Colon (tissue), 2 donors: ENCODE measurements at regions not wholly inside any gene's neighbourhood (a gene's known extent, or its start where the extent isn't known, plus 50 kb on each side); places are given as distances from the start of the nearest gene placed in this dataset.

Source experiments
- FAIRE-seq: peaks from 2 replicates; lab custom pipeline; 2012; peaks lifted over from hg19 to GRCh38; lab: Jason Lieb, UNC
- donor health status: control.
- donor health status: control.

DNA sequence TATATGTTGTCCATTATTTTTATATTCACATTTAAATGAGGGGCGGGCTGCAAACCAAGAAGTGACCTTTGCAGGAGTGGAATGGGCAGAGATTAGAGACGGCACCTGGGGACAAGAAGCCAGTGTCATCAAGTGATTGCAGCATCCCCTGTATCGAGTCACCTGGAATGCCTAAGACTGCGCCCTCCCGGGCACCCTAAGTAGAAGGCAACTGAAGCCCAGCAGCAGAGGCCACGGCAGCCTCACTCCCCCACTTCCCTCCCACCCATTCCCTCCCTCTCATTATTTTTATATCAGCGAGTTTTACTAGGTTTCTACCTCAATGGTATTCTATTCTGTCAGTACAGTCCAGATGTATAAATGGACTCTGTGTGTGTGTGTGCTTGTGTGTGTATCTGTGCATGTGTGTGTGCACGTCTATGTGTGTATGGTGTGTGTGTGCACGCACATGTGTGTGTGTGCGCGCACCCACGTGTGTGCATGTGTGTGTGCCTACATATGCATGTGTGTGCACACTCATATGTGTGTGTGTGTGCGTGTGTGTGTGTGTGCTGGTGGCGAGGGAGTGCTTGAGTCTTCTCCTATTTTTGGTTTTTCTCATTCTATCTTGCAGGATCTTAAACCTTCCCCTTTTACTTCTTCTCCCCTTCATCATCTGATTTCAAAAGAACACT, 106.8 kb upstream of the SLC66A3 start:
- no peak for FAIRE-seq

DNA sequence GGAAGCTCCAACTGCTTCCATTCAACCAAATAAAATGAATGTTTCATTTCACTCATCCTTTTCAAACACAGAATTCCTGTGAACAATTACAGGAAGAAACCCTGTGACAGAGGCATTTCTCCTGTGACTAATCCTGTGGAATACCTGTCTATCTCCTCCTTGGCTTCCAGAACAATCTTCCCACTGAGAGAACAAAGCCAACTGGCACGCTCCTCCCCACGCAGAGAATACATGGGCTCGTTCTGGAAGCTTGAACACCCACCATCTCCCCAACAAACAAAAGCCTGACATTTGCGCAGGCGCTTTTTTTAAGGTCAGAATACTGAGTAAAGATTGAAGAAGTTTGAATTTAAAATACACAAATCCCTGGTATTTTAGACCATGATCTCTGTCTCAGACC, 104.7 kb upstream of the SLC66A3 start:
- FAIRE-seq = no peak

DNA sequence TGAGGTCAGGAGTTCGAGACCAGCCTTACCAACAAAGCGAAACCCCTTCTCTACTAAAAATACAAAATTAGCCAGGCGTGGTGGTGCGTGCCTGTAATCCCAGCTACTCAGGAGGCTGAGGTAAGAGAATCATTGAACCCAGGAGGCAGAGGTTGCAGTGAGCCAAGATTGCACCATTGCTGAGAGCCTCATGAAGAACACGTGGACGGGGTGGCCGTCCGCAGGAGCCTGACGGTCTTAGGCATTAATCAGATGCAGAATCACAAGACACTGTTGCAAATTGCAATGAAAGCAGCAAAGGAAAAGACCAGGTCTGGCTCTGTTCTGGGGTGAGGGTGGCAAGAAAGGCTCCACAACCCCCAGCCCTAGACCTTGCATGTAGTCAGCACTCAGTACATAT, 104.0 kb upstream of the SLC66A3 start:
- FAIRE-seq = no peak

DNA sequence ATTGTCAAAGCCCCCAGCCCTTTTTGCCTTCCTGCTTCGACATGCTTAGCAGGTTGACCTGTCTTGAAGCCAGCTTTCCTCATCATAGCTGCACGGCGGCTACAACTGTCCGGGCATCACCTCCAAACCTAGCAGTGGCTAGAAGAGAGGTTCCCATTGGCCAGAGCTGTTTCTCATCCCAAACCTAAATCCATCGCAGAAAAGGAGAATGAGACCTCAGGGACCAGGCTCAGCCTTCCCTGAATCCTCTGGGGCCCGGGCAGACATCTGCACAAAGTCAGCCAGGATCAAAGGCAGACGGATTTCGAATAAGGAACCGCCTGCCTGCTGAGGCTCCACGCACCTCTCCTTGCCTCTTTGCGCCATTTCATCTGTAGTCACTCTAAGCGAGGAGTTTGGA, 101.7 kb upstream of the SLC66A3 start:
- no peak for FAIRE-seq

DNA sequence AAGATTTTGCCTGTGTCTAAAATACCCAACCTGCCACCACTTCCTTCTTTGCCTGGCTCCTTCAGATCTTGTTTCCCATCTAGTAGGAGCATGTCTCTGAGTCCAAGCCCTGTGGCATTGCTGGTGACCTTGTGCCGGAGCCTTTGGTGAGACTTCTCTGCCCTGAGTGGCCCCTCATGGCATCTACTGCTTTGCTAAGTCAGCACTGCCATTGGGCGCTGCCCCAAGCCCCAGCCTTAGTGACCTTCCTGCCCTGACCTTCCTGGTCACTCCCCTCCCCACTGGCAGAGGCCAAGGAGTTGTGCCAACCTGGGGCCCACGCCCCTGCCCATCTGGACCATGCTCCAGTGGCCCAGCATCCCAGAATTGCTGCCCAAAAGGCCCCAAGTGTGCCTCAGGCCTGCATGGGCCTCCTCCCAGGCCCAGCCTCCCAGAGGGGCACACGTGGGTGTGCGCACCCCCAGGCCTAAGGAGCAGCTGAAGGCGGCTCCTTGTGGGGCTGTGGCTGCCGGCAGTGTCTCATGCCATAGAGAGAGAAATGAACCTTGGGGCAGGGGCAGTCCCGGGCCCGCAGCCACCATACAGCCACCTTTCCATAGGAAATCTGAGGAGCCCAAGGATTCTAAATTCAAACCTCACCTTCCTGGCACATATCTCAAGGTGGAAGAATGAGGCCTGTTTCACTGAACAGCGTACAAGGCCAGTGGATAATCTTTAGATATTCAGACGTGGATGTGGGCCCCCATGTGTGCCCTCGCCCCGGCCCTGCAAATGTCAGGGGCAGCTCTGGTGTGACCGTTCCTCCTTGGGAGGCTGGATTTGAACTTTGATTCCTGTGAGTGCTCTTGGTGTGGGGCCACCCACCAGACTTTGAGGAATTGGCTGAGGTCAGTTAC, 100.2 kb upstream of the SLC66A3 start:
- FAIRE-seq = no peak

DNA sequence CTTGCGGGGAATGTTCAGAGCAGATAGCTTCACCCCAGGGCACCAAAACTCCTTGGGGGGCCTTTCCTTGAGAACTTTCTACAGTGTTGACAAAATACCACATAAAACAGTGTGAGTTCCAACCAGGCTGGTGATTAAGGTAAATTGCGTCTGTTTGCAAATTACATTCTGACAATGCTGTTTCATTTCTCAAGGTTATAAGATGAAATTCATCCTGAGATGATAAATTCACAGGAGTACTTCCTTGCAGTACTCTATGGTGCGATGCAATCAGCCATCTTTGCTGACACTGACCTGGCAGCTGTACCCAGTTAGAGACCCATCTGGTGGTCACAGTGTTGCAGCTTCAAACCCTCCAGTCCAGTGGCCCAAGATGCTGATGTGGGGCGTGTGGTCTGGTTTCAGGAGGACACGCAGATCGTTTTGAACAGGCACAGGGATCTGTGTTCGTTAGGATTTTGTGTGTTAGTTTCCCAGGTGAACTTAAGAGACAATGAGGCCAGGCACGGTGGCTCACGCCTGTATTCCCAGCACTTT, 99.5 kb upstream of the SLC66A3 start:
- FAIRE-seq = no peak

DNA sequence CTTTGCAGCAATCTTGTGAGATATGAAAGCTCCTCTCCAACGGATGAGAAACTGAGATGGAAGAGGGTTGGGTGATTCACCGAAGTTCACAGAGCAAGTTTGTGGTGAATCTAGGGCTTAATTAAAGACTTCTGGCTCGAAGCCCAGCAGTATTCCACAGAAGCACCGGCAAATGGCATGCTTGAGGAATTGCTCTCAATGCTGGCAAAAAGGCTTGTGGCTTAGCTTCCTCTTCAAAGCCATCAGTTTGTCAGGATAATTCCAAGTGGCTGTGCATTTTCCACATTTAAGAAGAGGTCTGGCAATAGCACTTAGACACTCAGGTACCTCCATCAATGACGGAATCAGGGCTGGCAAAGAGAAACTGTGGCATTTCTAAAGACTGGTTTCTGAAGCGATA, 98.7 kb upstream of the SLC66A3 start:
- FAIRE-seq = no peak

DNA sequence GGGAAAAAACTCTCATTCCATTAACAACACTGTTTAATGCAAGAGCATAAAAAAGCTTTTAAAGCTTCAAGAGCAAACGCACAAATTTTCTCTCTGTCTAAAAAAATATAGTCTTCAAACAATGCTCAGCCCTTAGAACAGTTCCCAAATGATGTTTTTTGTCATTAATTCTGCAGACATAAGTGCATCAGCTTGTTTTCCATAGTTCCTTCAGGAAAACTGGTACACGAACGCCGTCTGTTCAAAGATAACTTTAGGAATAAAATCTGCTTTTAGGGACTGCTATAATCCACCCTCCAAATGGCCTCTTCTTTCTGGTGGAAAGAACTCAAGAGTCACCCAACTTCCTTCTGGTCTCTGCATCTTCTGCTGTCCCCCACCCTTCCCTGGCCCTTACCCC, 98.2 kb upstream of the SLC66A3 start:
- FAIRE-seq = no peak

DNA sequence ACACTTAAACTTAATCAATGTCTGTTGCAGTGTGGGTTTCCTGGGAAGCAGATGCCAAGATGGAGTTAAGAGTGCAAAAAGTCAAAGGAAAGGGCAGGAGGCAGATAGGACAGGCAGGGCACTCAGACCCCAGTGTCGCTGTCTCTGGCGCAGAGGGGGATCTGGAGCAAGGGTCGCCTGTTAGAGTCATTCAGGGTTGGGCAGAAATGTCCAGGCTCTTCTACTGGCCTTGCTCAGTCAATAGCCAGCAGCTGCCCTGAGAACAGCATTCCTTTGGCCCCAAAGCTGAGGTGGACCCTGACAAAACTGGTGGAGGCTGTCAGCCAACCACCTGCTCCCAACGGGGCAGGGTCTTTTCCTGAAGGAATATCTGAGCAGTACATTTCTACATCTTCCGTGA, 97.1 kb upstream of the SLC66A3 start:
- no peak for FAIRE-seq

DNA sequence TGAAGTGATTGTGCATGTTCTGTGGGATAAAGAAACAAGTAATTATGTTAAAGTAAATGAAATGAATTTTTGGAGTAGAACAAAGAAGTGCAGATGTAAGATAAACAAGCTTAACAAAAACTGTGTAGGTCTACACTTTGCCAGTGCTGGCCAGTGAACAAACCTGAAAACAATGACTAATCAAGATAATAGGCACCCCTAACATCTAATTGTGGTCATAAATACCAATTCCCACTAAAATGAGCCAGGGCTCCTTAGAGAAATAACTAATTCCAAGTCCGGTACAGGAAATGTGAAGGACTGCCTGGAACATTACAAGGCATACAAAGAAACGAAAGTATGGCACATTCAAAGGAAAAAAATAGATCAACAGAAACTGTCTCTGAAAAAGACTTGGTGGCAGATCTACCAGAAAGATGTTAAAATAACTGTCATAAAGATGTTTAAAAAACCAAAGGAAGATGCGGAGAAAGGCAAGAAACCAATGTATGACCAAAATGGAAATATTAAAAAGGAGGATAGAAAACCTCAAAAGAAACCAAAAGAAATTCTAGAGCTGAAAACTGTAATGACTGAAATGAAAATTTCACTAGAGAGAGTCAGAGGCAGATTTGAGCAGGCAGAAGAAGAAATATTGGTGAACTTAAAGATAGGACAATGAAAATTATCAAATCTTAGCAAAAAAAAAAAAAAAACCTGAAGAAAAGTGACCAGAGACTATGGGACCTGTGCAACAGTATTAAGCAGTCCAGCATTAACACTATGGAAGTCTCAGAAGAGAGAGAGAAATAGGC, 94.7 kb upstream of the SLC66A3 start:
- FAIRE-seq = no peak

DNA sequence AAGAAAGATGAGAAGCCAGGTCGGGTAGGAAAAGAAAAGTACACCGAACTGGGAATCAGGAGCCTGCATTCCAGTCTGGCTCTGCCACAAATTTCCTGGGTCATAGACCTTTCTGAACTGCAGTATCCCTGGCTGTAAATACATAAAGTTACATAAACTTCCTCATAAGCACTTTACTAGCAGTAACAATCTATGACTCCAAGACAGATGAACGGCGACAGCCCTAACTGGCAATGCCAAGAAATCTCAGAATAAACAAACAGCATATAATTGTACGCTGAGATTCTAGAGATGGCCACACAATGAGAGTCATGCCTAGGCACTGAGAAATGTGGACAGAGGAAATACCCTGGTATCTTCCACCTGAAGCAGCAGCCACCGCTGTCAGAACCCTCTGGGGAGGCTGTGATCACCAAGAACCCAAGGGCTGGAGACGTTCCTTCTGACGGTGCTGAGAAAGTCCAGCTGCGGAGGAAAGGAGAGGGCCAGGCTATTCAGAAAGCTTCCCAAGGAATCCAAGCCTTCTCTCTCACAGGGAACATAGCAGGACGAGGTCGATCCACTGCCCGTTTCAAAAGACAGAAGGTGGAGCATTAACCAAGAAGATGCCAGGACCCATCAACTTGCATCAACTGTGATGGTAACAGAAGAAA, 89.3 kb upstream of the SLC66A3 start:
- peak; percentile 43 for FAIRE-seq

DNA sequence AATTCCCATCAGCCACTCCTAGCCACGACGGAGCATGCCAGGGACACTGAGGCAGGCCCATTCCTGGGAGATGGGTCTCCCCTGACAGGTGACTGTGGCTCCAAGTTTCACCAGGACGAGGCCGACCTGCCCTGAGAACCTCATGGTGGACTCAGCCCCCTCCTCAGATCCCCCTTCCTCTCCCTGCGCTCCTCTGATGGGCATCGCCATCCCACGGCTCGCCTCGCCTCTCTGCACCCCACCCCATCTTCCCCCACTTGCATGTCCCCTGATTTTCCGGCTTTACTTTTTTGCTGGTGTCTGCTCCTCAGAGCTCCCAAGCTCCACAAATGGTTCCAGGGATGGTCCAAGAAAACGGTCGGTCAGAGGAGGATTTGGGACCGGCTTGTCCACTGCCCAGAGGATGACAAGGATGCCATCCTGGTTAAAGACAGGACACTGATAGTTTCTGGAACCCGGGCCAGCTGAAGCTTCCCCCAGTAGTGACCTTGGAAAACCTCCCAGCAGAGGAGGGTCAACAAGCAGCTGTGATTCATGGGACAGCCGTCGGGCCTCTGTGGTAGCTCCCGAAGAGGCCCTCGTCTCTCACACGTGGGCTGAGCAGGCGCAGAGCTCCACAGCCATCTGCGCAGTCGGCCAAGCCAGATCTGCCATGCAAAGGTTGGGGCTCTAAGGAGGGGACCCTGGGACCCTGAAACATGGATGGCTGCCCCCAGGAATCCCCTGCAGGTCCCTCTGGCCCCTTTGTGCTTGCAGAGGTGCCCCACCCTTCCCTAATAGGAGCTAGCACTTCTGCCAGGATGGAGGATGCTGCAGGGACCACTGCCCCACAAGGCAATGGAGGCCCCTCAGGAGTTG, 87.8 kb upstream of the SLC66A3 start:
- no peak for FAIRE-seq

DNA sequence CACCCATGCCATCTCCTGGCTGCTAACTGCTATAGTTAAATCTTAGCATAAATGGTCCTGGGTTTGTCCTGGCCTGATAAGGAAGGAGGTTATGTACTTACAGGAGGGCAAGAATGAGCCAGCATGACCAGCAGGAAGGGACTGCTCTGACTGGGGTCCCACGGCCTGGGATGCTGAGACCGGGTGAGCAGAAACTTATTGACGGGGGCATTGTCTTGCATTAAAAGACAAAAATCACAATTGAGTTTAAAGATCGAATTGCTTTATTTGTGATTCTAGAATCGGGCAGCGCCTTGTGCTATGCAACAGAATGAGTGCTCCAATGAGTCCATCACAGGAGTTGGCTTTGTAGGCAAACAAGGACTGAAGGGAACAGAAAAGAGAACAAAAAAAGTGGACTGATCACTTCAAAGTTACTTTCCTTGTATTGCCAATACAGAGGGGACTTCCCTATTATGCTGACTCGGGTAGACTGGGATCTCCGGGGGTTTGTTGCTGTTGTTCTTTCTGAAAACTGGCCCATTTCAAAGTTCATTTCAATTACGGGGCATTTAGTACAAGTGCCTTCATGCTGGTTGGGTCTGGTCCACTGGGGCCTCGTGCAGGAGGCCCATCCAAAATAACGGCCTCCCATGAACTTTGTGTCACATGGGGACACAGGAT, 87.1 kb upstream of the SLC66A3 start:
- FAIRE-seq = no peak

DNA sequence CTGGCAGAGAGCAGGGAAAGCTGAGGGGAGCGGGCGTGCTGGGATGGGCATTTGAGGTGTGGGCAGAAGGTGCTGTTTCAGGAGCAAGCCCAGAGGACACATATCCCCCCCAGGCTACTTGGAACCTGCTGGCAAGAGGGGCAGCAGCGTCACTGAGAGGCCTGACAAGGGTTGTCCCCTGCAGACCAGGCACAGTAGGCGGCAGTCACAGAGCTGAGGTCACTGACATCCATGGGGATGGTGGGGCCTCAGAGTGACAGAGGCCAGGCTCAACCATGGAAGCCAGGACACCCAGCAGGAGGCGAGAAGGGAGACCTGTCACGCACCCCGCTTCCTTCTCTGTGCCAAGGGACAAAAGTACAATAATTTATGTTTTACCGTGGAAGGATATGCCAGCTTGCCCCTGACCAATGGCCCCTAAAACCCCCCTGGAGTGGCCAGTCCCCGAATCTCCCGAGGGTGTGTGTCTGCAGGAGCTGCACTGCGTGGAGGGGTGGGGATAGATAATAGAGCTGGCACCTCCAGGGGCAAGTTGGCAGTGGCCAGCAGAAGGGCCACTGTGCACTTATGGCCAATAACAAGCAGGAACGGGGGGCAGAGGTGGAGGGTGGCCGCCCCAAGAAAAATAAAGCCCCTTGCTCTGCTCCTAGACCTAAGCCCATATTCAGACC, 86.3 kb upstream of the SLC66A3 start:
- no peak for FAIRE-seq

DNA sequence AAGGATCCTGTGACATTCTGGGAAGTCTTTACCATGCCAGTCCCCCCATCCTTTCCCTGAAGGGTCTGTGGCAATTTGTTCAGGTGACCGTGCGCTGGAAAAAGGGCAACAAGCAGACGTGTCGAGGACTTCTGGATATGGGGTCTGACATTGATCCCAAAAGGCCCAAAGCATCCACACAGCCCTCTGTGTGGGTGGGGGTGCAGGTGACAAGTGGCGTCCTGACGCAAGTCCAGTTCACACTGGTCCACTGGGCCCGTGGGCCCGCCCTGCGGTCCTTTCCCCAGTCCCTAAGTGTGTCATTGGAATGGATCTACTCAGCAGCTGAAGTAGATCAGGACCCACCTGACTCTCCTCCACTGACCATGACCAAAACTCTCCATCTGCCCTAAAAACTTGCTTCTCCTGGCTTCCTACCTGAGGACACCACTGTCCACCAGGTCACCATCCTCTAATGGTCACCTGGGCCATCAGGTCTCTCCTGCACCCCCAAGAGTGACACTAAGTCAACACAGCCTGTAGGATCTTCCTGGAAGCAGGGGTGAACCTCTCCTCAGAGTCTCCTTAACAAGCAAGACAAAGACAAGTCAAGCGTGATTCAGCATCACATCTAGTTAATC, 85.6 kb upstream of the SLC66A3 start:
- no peak for FAIRE-seq

DNA sequence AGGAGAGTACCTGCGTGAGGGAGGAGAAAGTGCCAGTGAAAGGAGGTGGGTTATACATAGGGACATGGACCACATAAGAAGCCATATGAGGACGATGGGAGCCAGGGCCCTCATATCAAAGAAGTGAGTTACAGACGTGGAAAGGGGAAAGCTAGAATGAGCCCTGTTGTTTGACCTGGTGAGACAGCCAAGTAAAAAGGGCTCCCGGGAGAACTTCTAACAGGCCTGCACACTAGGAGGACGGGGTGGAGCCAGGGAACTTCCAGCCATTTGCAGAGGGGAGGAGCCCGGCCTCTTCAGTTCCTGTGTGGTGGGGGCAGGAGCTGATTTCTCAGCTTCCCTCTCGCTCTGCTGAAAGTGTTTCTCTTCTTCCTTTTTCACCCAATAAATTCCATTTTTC, 84.1 kb upstream of the SLC66A3 start:
- no peak for FAIRE-seq

DNA sequence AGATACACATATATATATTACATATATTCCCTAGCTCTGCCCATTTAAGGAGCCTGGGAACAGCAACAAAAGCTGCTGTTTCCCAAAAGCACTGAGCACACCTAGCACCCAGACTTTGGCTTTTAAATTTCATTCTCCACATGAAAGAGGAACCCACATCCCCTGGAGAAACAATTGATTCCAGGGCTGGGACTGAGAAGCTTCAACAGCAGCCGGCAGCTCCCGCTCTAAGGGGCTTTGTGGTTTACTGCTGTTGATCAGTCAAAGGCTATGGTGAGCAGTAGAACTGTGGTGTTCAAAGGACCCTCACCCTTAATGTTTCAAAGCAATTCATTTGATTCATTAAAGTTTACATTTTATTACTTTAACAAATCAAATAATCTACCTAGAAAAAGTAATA, 83.3 kb upstream of the SLC66A3 start:
- no peak for FAIRE-seq

DNA sequence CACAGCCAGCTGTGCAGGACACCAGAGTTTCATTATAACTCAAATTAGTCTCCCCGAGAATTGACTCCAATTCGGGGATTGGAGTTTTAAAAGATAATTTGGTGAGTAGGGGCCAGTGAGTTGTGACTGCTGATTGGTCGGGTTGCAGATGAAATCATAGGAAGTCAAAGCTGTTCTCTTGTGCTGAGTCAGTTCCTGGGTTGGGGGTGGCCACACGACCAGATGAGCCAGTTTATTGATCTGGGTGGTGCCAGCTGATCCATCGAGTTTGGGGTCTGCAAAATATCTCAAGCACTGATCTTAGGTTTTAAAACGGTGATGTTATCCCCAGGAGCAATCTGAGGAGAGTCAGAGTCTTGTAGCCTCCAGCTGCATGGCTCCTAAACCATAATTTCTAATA, 82.7 kb upstream of the SLC66A3 start:
- no peak for FAIRE-seq

DNA sequence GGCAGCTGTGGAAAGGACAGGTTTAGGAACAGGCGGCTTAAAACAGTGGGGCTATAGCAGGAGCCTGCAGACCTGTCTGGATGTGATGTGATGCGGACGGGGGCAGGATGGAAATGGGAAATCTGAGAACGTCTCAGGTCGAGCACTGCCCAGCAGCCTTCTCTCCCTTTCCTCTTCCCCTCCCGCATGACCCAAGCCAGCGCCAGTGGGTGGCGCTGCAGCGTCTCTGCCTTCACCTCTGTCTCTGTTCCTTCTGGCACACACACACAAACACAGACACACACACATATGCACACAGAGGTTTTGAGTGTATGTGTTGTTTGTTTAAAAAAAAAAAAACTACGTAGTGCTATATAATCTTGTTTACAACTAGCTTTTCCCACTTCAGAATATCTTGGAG, 82.0 kb upstream of the SLC66A3 start:
- no peak for FAIRE-seq

DNA sequence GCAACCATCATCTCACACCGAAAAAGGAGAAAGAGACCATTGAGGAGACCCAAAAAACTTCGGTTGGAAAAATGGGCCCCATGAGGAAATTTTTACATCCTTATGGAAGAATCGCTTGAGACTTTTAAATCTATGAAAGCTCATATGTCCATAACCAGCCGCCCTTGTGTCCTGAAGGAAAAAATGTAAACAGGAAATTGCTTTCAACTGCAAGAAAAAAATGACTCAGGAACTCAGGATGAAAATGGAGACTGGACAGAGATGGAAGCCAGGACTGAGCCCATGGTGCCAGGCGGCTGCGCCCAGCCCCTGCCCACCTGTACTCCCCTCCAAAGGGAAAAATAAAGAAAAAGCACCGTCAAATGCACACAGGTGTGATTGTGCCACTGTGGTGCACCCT, 81.5 kb upstream of the SLC66A3 start:
- FAIRE-seq = no peak
